SKM-1 treated with dmso at 0.1 percent for 144 hours (cell line): ENCODE measurements at regions not wholly inside any gene's neighbourhood (a gene's known extent, or its start where the extent isn't known, plus 50 kb on each side); places are given as distances from the start of the nearest gene placed in this dataset.

ENCODE experiments used
- DNase-seq: peaks from one replicate; lab custom pipeline; 2025; ENCODE audit not compliant: unreplicated experiment; lab: John Stamatoyannopoulos, UW

DNA sequence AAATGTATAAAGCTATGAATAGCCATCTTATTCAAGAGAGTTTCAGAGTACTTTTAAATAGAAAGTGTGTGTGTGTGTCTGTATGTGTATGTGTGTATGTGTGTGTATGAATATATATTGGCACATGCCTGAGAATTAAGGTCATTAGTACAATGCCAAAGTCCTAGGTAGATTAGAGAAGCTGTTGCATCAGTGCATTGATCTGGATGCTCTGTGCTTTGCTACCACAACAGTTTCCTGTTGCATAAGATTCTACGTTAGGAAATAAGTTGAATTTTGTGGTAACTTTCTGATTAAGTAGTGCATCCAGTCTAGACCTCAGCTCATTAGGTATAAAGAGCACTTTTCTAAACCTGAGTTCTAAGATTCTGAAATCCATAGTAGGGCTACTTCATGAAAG lies 1102.8 kb upstream of the KLHL29 start:
- DNase-seq: peak; percentile 62

DNA sequence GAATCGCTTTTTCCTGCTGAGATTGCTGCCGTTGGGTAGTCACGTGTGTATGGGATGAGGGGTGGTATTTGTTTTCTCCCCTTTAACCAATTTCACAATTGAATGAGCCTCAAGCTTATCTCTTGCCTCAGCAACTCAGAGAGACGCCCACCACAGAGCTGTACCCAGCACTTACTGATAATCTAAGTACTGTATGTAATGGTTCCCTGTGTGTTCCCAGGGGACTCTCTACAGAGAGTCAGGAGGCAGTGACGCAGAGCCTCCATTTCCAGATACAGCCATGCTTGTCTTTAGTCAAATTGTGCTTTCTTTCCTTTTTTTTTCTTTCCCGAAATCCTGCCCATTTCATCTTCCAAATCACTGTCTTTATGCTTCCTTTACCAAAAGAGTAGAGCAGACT lies 1102.1 kb upstream of the KLHL29 start:
- no peak for DNase-seq

DNA sequence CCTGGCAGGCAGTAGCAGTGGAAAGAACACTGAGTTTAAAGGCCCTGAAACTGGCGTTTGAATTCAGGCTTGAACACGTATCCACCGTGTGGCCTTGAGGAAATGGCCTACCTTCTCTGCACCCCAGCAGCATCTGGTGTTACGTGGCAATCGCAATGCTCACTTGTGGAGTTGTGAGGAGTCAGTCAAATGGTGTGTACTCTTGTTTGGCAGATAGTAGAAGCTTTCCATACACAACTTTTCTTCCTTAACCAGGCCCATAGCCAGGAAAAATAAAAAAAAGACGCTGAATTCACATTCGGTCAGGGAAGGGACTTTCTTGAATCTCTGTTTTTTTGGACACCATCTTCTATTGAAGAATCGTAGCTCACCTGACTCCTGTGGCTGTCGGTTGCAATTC lies 1101.5 kb upstream of the KLHL29 start:
- DNase-seq: no peak

DNA sequence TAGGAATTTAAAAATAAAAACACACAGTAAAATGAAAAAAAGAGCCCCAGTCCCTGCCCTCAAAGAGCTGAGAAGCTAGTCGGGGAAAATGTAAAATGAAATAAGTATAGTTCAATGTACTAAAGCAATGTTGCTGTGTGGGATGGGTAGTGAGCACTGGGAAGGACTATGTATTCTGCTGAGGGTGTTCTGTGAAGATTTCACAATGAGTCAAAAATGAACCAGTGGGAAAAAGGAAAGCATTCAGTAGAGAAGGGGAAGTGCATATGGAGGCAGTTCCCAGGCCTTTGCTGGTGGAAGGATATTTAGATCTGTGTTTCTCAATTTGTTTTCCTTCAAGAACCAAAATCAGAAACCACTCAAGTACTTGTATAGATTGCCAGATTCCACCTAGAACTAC lies 1094.7 kb upstream of the KLHL29 start:
- peak; percentile 14 for DNase-seq

DNA sequence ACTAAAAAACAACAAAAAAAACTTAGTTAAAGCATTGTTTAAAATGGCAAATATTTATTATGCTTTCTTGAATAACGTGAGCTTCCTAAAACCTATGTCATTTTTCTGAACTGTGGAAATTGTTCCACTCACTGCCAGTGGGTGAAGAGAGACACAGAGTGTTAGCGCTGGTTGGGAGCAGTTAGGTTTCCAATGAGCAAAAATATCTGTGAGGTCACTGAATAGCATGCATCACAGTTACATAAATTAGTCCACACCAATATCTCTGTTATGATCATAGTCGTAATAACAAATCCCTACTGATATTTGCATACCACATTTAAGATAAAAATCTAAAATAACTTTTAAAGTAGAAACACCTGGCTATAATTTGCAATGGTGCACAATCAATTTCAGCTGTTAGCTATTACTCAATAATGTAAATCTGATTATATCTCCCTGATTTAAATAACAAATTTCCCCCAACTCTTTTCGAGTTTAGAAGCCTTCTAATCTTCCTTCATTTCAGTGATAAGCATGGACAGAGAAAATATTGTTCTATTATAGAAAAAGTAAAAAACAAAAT lies 1094.0 kb upstream of the KLHL29 start:
- no peak for DNase-seq

DNA sequence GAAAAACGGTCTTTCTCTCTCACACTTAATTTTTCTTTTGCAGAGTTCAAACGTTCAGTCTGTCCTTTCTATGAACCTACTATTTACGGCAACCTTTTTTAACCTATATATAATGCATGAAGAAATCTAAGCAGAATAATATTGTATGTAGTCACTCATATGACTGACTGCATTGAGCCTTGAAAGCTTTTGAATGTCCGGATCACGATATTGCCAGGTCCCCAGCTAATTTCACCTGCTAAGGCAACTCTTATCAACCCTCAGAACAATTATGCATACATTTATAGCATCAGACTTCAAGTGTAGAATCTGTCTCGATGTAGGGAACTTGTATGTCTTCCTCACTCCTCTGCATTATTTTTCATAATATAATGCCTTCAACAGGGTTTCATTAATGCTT lies 1083.8 kb upstream of the KLHL29 start:
- DNase-seq: no peak

DNA sequence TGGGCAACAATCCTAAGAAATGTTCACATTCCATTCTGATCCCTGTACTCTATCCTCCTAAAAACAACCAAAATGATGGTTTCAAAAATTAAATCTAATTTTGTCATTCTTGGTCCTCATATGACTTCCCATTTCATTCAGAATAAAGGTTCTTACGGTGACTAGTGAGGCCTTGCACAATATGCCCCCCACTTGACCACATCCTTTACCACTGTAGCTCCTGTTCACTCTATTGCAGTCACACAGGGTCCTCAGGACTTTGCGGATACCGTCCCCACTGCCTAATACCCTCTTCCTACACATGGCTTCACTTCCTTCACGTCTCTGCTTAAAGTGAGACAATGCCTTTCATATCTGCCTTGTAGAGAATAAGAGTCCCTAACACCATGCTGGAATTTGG lies 1058.7 kb upstream of the KLHL29 start:
- peak; percentile 19 for DNase-seq

DNA sequence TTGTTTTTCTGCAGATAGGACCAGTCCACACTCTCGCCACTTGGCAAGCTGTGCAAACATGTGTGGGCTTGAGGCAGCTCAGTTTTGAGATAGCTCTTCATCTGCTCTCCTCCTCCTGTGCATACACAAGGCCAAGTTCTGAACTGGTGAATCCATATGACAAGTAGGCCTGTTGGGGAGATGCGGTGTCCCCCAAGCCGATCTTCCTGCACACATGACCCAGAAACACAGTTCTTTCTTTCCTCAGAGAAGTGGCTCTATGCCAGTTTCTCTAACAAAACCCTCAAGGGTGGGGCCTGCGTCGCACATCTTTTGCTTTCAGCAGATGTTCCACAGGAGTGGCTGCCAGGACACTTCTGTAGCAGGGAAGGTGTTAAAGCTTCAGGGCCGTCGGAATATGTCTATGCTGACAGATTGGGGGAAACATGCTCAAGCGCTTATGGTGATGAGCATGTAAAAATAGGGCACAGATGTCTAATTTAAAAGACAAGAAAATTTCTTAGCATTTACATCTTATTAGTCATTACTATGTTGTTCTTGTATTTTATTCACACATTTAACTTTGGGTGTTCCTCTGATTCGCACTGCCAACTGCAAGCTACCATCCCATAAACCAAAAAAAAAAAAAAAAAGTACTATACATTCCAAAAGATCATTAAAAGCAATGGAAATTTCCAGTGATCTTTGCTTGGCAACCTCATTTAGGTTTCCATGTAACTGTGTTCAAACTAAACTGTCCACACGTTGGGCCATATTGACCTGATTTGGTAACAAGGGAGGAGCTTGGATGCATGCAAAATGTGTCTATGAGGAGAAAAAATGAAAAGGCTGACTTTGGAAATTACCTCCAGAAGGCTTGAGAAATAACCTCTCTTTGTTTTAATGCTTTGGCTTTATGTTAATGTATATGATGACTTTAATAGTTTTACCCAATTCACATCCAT lies 1055.5 kb upstream of the KLHL29 start:
- no peak for DNase-seq

DNA sequence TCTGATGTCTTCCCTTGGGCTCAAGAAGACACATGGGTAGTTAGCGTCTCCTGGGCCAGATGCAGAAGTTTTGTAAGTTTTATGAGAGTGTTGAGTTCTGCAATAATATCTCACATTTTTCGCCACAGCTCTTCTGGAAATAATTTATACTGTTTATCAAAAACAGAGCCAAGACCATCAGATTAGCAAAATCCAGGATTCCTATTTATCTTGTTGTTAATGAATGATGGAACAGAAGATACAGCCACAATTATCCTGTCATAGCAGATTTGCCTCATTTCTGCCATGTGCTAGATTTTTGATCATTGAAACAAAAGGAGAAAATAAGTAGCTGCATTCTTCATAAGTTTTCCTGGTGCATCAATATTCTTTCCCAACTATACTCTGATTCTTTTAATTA lies 1048.6 kb upstream of the KLHL29 start:
- DNase-seq: no peak

DNA sequence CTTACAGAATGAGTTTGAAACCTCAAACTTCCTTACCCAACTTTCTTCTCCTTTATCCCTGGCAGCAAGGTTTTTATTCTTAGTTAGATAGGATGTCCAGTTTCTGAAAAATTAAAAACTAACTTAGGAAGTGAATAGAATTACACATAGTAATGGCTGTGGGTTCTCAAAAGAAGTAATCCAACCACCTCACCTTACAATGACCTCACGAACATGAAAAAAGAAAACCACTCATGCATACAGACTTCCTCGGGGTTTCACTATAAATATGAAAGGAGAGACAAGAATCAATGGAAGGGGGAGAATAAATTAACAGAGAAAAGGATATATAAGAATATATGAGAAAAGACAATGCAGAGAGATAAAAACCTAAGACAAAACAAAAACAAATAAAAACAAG lies 1044.3 kb upstream of the KLHL29 start:
- DNase-seq: no peak

DNA sequence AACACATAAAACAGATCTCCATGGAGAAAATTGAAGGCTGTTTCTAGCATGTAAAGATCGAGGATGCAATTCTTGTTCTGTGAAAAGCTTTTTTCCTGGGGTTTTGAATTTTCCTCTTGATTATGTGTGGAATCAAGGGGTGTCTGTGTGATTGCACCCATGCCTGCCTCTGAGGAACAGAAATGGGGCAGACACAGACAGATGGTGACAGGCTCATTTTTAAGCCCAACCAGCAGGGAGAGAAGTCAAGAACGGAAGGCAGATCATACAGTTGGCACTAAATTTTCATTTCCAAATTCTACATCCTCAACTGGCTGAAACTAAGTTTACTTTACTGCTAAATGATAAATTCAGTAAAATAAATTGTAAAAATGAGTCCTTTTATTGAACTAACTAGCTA lies 1037.7 kb upstream of the KLHL29 start:
- no peak for DNase-seq

DNA sequence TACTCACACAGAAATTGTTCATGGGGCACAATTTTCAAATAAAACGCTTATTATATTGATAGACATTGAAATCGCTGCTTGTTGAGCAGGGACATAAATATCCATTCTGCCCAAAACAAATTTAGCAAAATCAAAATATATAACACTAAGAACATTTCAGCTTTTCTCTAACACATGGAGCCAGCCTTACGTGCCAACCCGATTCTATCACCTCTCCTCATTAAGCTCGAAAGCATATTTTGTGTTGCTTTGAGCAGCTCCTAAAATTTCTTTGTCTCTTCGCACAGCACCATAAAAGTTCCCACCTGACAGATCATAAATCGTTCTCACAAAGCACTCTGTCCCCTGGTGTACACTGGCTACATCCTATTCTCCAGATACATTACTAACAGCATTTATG lies 1034.4 kb upstream of the KLHL29 start:
- no peak for DNase-seq

DNA sequence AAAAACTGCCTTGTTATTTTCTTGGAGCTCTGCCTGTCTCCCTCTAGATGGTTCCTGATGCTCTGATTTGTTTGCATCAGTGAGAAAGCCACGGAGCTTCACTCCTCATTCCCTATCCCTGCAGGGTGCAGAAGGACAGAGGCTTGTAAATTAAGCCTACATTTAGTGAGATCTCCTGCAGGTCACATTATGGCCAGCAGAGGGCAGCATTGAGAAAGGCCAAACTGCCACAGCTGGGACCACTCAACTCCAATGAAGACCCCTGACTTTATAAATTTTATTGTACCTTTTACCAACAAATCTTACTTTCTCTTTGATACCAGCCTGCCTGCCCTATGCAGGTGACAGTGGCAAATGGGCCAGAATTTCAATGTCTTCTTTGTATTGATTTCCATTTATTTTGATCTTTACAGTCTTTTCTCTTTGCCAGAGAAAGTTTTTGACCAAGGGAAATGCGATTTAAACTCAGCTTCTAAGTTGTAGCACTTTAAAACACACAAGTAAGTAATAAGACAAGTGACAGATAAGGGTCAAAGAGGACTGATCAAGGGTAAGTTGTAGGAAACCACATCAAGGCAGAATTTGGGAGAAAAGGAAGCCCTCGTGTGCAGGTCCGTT lies 1029.1 kb upstream of the KLHL29 start:
- DNase-seq: no peak

DNA sequence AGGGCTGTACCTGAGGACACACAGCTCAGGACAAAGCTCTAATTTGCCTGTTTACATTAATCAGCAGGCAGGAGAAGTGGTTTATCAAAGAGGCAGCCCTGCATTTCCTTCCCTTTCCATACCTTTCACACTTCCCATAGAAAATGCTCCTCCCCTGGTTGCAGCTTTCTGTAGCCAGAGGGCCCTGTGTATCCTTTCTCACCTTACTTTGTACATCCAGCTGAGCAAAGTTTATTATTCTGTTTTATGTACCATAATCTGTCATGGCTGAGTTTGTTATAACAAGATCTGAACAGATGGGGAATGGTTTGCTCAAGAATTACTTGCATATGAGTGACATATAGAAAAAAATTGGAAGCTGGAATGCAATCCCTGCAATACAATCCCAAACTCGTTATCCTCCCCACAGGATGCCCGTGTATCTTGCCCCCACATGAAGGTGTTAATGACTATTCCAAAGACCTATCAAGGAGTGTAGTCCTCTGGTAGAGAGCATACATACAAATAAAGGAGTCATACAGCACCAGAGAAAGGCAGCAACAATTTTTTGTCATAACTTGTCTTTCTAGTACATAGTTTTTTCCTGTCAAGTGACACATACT lies 1025.8 kb upstream of the KLHL29 start:
- no peak for DNase-seq

DNA sequence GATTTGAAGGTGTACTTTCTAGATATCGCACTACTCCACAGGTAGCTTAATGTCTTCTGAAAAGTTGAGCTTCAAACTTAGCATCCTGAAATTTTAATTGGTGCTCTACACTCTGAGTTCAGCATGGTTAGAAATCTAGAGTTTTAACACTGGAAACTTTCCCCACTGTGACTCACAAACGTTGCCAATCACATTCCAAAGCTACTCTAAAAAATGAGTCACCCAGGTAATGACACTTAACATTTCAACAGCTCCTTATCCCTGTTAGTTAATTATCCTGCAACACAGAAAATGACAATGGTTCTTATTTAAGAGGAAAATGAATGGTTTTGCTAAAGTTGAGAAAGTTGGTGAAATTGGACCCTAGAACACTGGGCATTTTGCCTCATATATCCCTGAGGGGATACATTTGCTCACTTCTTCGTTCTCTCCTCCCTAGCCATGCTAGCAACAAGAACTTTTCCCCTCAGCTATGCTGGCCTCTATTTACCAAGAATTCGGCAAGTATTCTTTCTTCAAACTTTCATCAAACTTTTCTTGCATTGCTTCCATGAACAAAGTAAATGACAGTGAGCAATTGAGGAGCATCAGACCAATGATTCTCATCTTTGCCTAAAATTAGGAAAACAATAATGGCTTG lies 1024.1 kb upstream of the KLHL29 start:
- no peak for DNase-seq

DNA sequence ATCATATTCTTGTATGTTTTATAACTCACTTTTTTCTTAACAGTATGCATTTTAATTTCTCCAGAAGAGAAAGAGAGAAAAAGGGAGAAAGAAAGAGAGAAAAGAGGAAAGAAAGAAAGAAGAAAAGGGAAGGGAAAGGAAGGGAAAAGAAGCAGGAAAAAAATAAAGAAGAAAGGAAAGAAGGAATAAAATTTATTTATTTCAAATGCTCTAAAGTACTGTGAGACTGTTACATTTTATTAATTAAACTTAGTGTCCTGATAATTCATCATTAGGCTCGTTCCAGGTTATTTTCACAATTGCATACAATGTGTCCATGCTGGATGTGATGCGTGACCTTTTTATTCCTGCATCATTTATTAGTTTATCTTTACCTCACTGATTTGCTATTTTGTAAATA lies 1023.4 kb upstream of the KLHL29 start:
- no peak for DNase-seq

DNA sequence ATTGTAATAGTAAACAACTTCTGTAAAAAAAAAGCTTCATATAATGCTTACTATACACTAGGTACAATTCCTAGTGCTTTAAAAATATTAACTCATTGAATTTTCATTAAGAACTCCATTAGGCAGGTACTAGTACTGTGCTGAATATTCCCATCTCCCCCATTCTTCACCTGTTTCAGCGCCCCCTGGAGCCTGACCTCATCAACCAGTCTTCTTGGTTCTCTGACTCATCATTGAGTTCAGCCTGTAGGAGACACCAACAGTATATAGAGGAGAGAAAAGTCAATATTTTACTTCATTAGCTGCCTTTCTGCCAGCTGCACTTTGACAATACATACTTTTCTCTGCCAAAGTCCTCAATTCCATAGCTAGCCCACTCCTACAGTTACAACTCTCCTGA lies 1009.9 kb upstream of the KLHL29 start:
- no peak for DNase-seq

DNA sequence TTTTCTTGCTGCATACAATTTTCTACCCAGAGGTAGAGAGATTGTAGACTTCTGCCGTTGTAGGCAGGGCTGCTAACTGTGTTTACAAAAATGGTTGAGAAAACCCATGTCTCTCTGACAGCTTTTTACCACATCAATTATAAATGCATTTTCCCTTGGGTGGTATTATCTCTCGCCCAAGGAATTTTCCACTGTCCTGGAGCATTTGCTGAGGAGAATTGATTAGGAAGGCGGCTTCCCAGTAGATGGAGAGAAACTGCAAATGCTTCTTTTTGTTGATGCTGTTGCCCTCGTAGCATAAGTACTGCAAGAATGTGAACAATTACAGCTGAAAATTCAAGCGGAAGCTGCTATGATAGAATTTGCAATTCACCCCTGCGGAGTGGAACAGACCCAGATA lies 1007.7 kb upstream of the KLHL29 start:
- no peak for DNase-seq

DNA sequence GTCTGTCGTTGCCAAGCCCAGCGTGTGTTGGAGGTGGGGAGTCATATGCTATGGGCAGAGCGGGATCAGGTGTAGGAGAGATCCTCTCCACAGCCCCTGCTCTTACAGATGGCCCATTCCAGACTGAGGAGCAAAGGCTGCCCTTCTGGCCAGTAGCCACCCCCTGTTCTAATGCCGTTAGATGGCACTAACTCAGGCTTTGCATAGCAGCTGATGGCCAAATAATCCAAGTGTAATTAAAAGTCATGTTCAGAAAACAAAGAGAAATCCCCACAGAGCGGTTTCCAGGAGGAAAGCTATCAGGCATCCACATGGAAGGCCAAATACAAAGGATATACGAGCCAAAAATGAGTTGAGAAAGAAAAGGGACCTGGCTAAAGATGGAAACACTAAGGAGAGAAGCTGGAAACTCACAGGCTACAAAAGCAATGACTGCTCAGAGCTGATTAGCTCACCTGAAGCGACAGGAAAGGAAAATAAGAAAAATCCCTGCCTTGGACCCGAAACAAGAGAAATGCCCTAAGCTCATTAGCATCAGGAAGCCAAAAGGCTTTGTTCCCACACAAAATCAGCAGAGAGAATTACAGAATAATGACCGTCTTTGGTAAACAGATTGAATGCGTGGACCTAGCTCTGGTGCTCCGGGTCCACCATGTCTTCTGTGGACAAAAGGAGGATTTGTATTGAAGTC lies 1002.4 kb upstream of the KLHL29 start:
- no peak for DNase-seq

DNA sequence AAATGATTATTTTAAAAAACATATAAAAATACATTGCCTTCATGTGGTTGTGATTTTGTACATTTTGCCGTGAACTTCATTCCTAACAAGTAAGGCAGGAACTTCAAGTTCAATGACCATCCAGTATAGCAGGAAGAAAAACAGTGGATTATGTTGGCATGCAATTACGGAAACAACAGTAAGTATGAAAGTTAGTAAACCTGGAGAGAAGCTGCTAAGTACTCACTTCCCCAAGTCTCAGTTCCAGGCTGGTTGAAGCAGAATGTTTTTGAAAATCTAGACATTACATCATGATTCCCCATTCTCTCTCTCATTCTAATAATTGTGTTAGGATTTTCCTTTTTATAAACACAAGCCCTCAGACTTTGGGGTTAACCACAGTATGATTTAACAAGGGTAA lies 987.1 kb upstream of the KLHL29 start:
- no peak for DNase-seq

DNA sequence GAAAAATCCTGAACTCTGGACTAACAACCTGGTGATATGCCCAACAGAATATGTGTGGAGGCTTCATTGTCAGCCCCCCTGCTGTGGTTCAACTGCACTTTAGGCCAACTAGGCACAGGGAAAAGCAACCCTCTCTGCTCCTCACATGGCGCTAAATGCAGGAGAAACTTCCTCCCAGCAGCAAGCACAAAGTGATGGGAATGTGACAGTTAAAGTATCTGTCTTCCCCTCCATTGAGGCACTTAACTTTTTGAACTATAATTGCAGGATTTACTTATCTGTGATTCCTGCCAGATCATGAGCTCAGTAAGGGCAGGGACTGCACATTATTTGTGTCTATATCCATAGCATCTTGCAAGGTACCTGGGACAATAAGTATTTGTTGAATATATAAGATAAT lies 981.2 kb upstream of the KLHL29 start:
- DNase-seq: no peak
